CD4-positive, alpha-beta T cell treated with Interleukin-21 for 1 hour (primary cell): ENCODE measurements at regions not wholly inside any gene's neighbourhood (a gene's known extent, or its start where the extent isn't known, plus 50 kb on each side); places are given as distances from the start of the nearest gene placed in this dataset.
A peak's percentile ranks its signal among the peaks of the same experiment; 100 is the strongest.

Source experiments
- DNase-seq: peaks from one replicate; pipeline ENCODE4 v3.0.0-alpha.2; 2020

DNA sequence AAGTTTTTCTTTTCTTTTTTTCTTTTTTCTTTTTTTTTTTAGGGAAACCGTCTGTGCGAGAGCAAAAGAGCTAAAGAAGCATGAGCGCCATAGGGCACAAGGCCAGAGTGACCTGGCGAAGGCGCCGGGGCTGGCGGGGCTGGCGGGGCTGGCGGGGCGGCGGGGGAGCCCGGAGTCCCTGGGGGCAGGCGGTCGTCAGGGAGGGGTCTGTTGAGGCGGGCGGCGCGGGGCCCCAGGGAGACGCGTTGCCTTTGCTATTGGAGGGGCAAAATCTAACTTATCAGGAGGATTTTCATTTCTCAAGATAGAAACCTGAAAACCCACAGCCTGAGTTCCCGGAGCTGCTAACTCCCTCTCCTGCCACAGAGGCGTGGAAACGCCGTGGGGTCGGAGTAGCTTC, 135.6 kb upstream of the SMAD1 start:
- DNase-seq = no peak

GRCh38 chr4:145345401-145345800, 136.3 kb upstream of the SMAD1 start:
- no peak for DNase-seq

GRCh38 chr4:145341381-145341780, 140.3 kb upstream of the SMAD1 start:
- DNase-seq = no peak

DNA sequence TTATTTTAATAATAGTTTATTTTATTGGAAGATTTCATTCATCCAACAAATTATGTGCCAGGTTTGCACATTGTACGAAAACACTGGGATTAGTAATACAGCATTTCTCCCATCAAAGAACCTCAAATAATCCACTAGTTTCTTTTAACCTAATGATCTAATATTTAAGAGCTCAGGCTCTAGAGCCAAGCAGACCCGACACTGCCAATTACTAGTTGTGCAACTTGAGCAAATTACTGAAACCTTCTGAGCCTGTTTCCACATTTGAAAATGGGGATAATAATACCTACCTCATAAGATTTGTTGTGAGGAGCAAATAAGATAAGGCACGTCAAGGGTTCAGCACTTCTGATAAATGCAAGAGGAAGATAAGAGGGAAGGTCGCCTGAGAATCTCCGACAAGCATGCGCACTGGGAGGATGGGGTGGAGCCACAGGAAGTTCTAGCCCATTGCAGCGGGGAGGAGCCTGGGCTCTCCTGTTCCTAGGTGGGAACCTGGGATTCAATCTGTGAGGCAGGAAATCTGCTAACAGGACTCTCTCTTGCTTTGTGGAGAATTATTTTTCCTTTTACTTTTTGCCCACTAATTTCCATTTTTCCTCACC, 141.5 kb upstream of the SMAD1 start:
- no peak for DNase-seq

DNA sequence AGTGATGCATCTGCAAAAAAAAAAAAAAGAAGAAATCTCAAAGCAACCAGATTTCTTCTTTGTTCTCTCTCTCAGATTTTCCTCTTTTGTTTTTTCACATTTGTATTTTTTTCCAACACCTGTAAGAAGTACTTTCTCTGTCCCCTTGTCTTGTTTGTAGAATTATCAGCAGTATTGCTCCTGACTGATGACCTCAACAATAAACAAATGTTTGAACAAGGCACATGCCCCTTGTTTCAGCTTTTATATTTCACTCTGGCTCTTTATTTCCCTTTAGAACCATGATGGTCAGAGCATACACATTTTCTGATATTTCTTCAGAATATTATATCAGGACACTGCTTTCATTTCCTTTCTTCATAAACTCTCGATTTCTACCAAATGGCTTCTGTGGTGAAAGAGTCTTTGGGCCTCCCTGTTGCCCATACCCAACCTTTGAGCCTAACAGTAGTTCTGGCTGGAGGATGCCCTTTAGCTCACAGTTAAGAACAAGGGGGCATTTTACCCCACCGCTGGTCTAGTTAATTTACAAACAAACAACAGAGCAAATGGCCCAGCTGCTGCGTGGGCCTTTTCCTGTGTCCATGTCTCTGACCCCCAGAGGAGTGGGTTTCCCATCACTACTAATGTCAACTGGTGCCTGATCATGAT, 142.5 kb upstream of the SMAD1 start:
- no peak for DNase-seq

- DNase-seq = no peak
Observed at GRCh38 chr4:145338568-145338967, 143.1 kb upstream of the SMAD1 start.

- DNase-seq = no peak
Observed at GRCh38 chr4:145337391-145337790, 144.3 kb upstream of the SMAD1 start.

DNA sequence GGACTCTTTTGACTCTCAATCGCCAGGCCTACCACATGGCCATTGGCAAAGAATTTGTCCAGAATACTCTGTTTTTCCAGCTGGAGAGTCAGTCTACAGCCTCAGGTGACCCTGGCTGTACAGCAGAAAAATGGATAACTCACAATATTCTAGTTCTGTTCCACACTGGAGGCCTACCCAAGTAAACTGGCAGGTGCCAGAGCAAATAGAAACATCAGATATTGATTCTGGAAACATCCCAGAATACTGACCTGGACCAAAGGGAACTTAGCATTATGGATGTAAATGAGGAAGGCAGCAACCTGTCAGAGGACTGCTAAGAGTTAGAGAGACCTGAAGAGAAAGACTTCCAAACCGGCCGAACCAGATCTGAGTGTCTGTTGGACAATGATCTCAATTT, 147.9 kb upstream of the SMAD1 start:
- no peak for DNase-seq

DNA sequence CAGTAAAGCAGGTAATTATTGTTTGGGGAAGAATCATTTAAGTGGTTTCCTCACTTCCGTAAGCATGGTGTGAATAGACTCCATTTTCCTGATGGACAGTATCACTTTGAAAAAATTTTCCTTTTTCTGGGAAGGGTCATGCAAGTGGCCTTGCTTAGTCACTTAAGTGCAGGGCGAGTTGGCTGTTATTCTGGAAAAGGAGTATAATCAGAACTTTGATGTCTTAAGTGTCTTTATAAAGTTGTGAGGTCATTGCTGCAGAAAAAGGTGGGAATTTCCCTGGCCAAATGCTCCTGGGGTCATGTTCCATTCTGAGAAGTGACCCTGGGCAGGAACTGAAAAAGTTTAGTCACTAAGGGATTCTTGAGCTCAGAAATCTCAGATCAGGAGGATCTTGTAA, 146.1 kb upstream of the OTUD4 start:
- no peak for DNase-seq

GRCh38 chr4:145324161-145324560, 143.8 kb upstream of the OTUD4 start:
- DNase-seq = no peak

- no peak for DNase-seq
Observed at GRCh38 chr4:145320294-145320693, 139.9 kb upstream of the OTUD4 start.

DNA sequence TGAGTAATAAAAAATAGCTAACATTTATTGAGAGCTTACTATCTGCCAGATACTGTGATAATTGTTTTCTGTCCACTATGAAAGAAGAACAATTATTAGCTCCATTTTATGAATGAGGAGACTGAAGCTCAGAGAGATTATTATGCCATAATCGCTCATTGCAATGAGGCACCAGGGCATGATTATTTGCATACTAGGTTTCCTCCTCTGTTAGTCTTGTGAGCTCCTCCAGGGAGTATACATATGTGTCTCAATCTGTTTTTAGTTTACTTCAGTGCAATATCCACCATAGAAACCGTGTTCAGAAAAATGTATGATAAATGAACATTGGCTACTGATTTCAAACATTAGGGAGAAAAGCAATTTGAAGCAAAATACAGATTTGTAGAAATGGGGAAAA, 139.4 kb upstream of the OTUD4 start:
- no peak for DNase-seq

- no peak for DNase-seq
Observed at GRCh38 chr4:145316897-145317574, 136.6 kb upstream of the OTUD4 start.

DNA sequence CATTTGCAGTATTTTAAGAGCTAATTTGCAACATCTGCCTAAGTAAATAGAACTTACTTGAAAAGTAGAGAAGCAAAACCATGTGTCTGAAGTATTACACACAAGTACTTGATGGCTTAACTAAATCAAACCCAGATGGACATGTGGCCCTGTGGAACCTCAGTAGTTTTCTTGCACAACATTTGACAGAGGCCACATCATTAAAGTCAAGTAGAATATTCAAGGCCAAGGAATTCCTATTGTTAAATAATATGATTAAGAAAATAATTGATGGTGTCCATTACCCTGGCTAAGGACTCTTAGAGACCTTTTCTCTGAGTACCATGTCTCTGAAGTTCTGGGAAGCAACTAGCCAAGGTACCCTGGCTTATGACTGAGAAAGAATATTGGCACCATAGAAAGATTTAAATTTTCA, 135.4 kb upstream of the OTUD4 start:
- no peak for DNase-seq

DNA sequence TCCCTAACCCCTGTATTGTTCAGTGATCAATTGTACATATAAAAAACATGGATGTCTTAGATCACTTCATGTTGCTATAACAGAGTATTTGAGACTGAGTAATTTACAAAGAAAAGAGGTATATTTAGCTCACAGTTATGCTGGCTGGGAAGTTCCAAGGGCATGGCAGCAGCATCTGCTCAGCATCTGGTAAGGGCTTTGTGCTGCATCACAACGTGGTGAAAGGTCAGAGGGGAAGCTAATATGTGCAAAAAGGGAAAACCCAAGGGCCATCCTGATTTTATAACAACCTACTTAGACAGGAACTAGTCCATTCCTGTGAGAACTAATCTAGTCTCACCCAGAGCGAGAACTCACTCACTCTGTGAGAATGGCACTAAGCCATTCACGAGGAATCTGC, 128.2 kb upstream of the OTUD4 start:
- no peak for DNase-seq

DNA sequence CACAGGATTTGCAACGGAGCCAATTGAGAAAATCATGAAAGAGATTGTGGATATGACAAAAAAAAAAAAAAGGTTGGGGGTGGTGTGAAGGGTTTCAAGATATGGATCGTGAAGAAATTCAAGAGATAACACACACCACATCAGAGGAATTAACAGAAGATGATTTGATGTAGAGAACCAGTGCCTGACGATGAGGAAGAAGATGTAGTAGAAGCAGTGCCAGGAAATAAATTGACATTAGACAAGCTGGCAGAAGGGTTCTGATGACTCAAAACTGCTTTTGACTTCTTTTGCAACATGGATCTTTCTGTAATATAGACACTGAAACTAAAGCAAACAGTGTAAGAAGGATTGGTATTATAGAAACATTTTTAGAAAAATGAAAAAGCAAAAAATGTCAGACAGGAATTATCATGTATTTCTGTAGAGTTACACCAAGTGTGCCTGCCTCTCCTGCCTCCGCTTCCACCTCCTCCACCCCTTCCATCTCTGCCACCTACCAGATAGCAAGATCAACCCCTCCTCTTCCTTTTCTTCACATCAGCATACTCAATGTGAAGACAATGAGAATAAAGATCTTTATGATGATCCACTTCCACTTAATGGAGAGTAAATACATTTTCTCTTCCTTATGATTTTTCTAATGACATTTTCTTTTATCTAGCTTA, 127.5 kb upstream of the OTUD4 start:
- DNase-seq = no peak

GRCh38 chr4:145307120-145307519, 126.7 kb upstream of the OTUD4 start:
- no peak for DNase-seq

DNA sequence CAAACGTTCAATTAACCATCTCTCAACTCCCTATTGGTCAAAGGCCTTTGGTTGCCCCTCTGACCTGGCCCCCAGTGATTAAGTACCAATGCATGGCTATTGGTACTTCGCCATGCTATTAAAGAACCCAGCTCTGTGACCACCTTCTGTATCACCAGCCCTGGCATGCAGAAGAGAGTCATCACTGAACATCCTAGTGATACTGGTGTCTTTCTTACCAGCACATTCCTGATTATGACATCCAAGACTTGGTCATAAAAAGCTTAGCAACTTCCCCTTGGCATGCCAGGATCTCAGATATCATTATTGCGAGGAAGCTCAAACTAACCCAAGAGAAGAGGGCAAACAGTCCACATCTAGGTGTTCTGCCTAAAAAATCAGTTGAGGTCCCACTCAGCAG, 122.3 kb upstream of the OTUD4 start:
- no peak for DNase-seq

- DNase-seq = no peak
Observed at GRCh38 chr4:145301386-145302080, 121.1 kb upstream of the OTUD4 start.

- peak; percentile 3 for DNase-seq
Observed at GRCh38 chr4:145299380-145300076, 119.1 kb upstream of the OTUD4 start.

GRCh38 chr4:145298885-145299284, 118.5 kb upstream of the OTUD4 start:
- no peak for DNase-seq

DNA sequence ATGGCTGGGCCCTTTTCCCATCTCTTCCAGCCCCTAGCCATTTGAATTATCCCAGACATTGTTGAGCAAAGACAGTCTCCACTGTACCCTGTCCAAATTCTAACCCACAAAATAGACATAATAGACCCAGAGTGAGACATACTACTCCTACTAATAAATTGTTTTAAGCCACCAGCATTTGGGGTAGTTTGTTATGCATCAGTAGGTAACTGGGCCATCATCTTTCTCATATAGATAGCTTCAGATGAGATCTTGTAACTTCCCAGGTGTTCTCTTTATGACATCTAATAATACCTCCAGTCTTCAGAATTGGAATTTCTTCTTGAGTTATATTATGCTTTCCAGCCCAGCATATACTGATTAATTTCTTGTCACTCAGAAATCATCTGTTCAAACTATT, 117.2 kb upstream of the OTUD4 start:
- DNase-seq = no peak

DNA sequence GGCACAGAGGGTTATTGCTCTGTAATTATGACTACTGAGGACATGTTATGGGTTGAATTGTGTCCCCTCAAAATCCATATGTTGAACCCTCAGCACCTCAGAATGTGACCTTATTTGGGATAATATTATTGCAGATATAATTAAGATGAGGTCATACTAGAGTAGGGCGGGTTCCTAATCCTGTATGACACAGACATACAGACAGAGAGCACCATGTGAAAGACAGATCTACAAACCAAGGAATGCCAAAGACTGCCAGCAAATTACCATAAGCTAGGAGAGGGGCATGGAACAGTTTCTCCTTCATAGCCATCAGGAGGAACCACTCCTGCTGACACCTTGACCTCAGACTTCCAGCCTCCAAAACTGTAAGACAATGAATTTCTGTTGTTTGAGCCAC, 115.2 kb upstream of the OTUD4 start:
- DNase-seq = no peak
